Sigmoid colon (tissue), 6 donors: ENCODE measurements at regions not wholly inside any gene's neighbourhood (a gene's known extent, or its start where the extent isn't known, plus 50 kb on each side); places are given as distances from the start of the nearest gene placed in this dataset.
"Not testable (repeated sequence)": the region's sequence is repeated elsewhere in the genome, so short reads cannot be mapped to it uniquely, and the experiment has no call there.

Experiments
- DNase-seq: peaks from one replicate; pipeline ENCODE4 v3.0.0-alpha.2; 2019
- H3K27ac ChIP-seq, 4 donors: fragments of 200-600 bp; sonication (generic); one replicate each; pipeline ENCODE4 v1.5.1; 2016 to 2019; ENCODE audit warnings: mild to moderate bottlenecking in 1 of 4
- H3K27me3 ChIP-seq, 3 donors: fragments of 200-600 bp; sonication (generic); one replicate each; pipeline ENCODE4 v1.5.1; 2019; ENCODE audit warnings: mild to moderate bottlenecking in 1 of 3
- H3K36me3 ChIP-seq, 4 donors: fragments of 200-600 bp; sonication (generic); one replicate each; pipeline ENCODE4 v1.5.1; 2016 to 2019
- H3K4me1 ChIP-seq, 4 donors: fragments of 200-600 bp; sonication (generic); one replicate each; pipeline ENCODE4 v1.5.1; 2017 to 2019
- H3K4me3 ChIP-seq, 4 donors: fragments of 200-600 bp; sonication (generic); one replicate each; pipeline ENCODE4 v1.5.1; 2017 to 2019; ENCODE audit warnings: mild to moderate bottlenecking in 2 of 4, moderate library complexity in 1 of 4
- H3K9me3 ChIP-seq, 4 donors: fragments of 200-600 bp in 3 of 4; sonication (generic) in 3 of 4; one replicate each; pipeline versions ENCODE4 v1.5.1 to v1.6.1; 2013 to 2019
- CTCF ChIP-seq, 4 experiments: fragments of 450-650 bp in 3 of 4; fragments of 200-600 bp in 1 of 4; IDR thresholded peaks; one replicate each; pipeline ENCODE4 v1.5.1; 2016 to 2019; ENCODE audit warnings: antibody characterized with exemption in 4 of 4, mild to moderate bottlenecking in 3 of 4, moderate library complexity in 2 of 4
- EP300 ChIP-seq, 4 donors: sonication (generic); formaldehyde crosslinking; IDR thresholded peaks; one replicate each; pipeline ENCODE4 v1.6.1; 2017; ENCODE audit warnings: antibody characterized with exemption in 4 of 4
- POLR2A ChIP-seq, 2 donors: fragments of 450-650 bp; IDR thresholded peaks; one replicate each; pipeline ENCODE4 v1.6.1; 2016; ENCODE audit warnings: antibody characterized with exemption in 2 of 2, mild to moderate bottlenecking in 2 of 2, moderate library complexity in 2 of 2
- POLR2AphosphoS5 ChIP-seq, 4 donors: sonication (generic); formaldehyde crosslinking; IDR thresholded peaks; one replicate each; pipeline ENCODE4 v1.6.1; 2017; ENCODE audit warnings: antibody characterized with exemption in 4 of 4
- WGBS, 2 donors: extraction: QIAGEN DNeasy Blood & Tissue Kit; methylation state at CpG; one replicate each; pipeline ENCODE4 v1.1.7; 2013; 5-methylcytosine and 5-hydroxymethylcytosine counted together
- intact Hi-C: fragments of 100-400 bp; cut with DNase I; formaldehyde crosslinking; loops from one replicate; pipeline ENCODE4 v1.15.1; 2023
- donor health status: healthy with polysubstance abuse.
- donor health status: healthy.

GRCh38 chr17:22374741-22375140, 682.4 kb downstream of the KCNJ18 start:
- H3K27me3 ChIP-seq = no peaks in the 10 kb centered on the region
- no peak for DNase-seq
- H3K27ac ChIP-seq = no peak overlapping the region
- no peaks in the 10 kb centered on the region for H3K36me3 ChIP-seq
- TF ChIP-seq POLR2A (IDR thresholded peaks at IDR 0.05) (no peak), POLR2AphosphoS5 (IDR thresholded peaks at IDR 0.05) (no peak), EP300 (IDR thresholded peaks at IDR 0.05) (no peak), CTCF (IDR thresholded peaks at IDR 0.05) (no peak)
- intact Hi-C loops = no loop called here
- H3K9me3 ChIP-seq = peaks cover 0 to 3% (median 0%) of the 10 kb centered on the region in 4 donors
- WGBS, 2 donors = 80% methylated on average over 18 of the region's 18 CpGs
- no peaks in the 10 kb centered on the region for H3K4me1 ChIP-seq
- no peak overlapping the region for H3K4me3 ChIP-seq

- H3K36me3 ChIP-seq, intact Hi-C loops, H3K4me1 ChIP-seq, H3K9me3 ChIP-seq, H3K27me3 ChIP-seq, DNase-seq, H3K4me3 ChIP-seq, H3K27ac ChIP-seq: not testable (repeated sequence)
- 85 to 89% methylated on average over 19 to 22 of the region's 41 CpGs for WGBS, 2 donors
Measured at GRCh38 chr17:22376747-22377146, 684.4 kb downstream of the KCNJ18 start.

- DNase-seq, H3K36me3 ChIP-seq, H3K9me3 ChIP-seq, H3K27ac ChIP-seq, H3K4me1 ChIP-seq, H3K27me3 ChIP-seq, intact Hi-C loops, H3K4me3 ChIP-seq: not testable (repeated sequence)
- WGBS, 2 donors = 83% methylated on average over 9 of the region's 19 CpGs; no CpG with 5 or more reads in 1 of the 2 donors
Measured at GRCh38 chr17:22378748-22379147, 686.4 kb downstream of the KCNJ18 start.

- WGBS, 2 donors = 90% methylated on average over 9 of the region's 40 CpGs; no CpG with 5 or more reads in 1 of the 2 donors
- H3K4me3 ChIP-seq, H3K36me3 ChIP-seq, intact Hi-C loops, DNase-seq, H3K9me3 ChIP-seq, H3K4me1 ChIP-seq, H3K27me3 ChIP-seq, H3K27ac ChIP-seq: not testable (repeated sequence)
Measured at GRCh38 chr17:22381589-22381988, 689.3 kb downstream of the KCNJ18 start.

GRCh38 chr17:22383772-22384460, 691.6 kb downstream of the KCNJ18 start:
- H3K9me3 ChIP-seq, H3K4me1 ChIP-seq, DNase-seq, H3K27me3 ChIP-seq, H3K4me3 ChIP-seq, H3K27ac ChIP-seq, H3K36me3 ChIP-seq, intact Hi-C loops: not testable (repeated sequence)
- 95% methylated on average over 27 of the region's 60 CpGs; no CpG with 5 or more reads in 1 of the 2 donors for WGBS, 2 donors

GRCh38 chr17:22384461-22384800, 692.1 kb downstream of the KCNJ18 start:
- H3K4me3 ChIP-seq, intact Hi-C loops, DNase-seq, H3K27ac ChIP-seq, H3K36me3 ChIP-seq, H3K27me3 ChIP-seq, H3K4me1 ChIP-seq, H3K9me3 ChIP-seq: not testable (repeated sequence)
- 94% methylated on average over 3 of the region's 19 CpGs; no CpG with 5 or more reads in 1 of the 2 donors for WGBS, 2 donors

- intact Hi-C loops, H3K27me3 ChIP-seq, H3K36me3 ChIP-seq, H3K4me1 ChIP-seq, H3K9me3 ChIP-seq, H3K27ac ChIP-seq, DNase-seq, H3K4me3 ChIP-seq: not testable (repeated sequence)
- WGBS, 2 donors = 89% methylated on average over 8 to 10 of the region's 19 CpGs
Measured at GRCh38 chr17:22398446-22398845, 706.1 kb downstream of the KCNJ18 start.

- H3K27me3 ChIP-seq, H3K27ac ChIP-seq, H3K36me3 ChIP-seq, DNase-seq, intact Hi-C loops, H3K4me3 ChIP-seq, H3K9me3 ChIP-seq, H3K4me1 ChIP-seq: not testable (repeated sequence)
- no CpG with 5 or more reads among the region's 40 CpGs for WGBS, 2 donors
Measured at GRCh38 chr17:22399037-22399436, 706.7 kb downstream of the KCNJ18 start.

- 90 to 94% methylated on average over 17 to 18 of the region's 39 CpGs for WGBS, 2 donors
- H3K36me3 ChIP-seq, H3K9me3 ChIP-seq: not testable (repeated sequence)
Measured at GRCh38 chr17:22405080-22405479, 712.8 kb downstream of the KCNJ18 start.

More at GRCh38 chr17:22405080-22405479, 712.8 kb downstream of the KCNJ18 start:
- intact Hi-C loops, DNase-seq, H3K4me3 ChIP-seq, H3K27me3 ChIP-seq, H3K27ac ChIP-seq, H3K4me1 ChIP-seq: not testable (repeated sequence)
